Activated CD4-positive, alpha-beta T cell treated with anti-CD3 and anti-CD28 coated beads, Interleukin-2, amount 50 U/mL, for 4 hours (primary cell): ENCODE measurements at regions not wholly inside any gene's neighbourhood (a gene's known extent, or its start where the extent isn't known, plus 50 kb on each side); places are given as distances from the start of the nearest gene placed in this dataset.
"Not testable (repeated sequence)": the region's sequence is repeated elsewhere in the genome, so short reads cannot be mapped to it uniquely, and the experiment has no call there.

Source experiments
- DNase-seq, 2 experiments: peaks; one replicate each; pipeline ENCODE4 v3.0.0-alpha.2; 2020

- no peak for DNase-seq
These were observed 776.2 kb downstream of the RNF144A start for GRCh38 chr2:7693246-7694075.

GRCh38 chr2:7694076-7694985 is 777.1 kb downstream of the RNF144A start:
- DNase-seq: no peak

- not testable (repeated sequence) for DNase-seq
These were observed 779.3 kb downstream of the RNF144A start for GRCh38 chr2:7696556-7696955.

DNA sequence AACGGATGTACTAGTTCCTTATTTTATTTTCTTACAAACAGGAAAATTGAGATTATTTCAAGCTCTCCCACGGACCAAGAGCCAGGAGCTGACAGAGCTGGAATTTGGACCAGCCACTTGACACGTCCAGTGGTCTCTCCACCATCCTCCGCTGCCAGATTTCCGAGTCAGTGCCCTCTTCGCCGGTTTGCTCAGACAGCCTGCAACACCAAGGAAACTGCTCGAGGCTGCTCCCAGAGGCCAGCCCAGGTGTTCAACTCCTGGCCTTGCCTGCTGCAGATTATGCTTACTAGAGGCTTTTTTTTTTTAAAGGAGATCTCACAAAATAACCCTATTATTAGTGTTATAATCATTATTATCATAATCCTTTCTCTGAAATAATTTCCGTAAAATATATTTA is 779.8 kb downstream of the RNF144A start:
- no peak for DNase-seq

GRCh38 chr2:7701791-7702190 is 784.6 kb downstream of the RNF144A start:
- DNase-seq: no peak

DNA sequence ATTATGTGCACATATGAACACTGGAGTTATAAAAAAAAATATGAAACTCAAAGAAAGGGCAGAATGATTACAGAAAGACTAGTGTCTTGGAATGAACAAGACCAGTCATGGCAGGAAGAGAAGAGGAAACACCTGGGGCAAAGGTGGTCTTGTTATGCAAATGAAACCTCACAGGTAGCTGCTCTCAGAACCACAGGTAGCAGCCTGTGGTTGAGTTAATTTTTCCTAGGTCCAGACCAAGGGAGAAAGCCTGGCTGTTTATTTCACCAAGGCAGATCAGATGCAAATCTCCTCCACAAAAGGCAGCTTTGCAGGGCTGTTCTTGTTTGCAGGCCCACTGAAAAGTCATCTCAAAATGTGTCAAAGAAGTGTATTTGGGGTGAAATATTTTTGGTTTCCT is 785.8 kb downstream of the RNF144A start:
- no peak for DNase-seq

GRCh38 chr2:7703543-7704144 is 786.4 kb downstream of the RNF144A start:
- no peak for DNase-seq

- no peak for DNase-seq
These were observed 787.2 kb downstream of the RNF144A start for GRCh38 chr2:7704296-7704865.

- no peak for DNase-seq
These were observed 789.6 kb downstream of the RNF144A start for GRCh38 chr2:7706791-7707190.

DNA sequence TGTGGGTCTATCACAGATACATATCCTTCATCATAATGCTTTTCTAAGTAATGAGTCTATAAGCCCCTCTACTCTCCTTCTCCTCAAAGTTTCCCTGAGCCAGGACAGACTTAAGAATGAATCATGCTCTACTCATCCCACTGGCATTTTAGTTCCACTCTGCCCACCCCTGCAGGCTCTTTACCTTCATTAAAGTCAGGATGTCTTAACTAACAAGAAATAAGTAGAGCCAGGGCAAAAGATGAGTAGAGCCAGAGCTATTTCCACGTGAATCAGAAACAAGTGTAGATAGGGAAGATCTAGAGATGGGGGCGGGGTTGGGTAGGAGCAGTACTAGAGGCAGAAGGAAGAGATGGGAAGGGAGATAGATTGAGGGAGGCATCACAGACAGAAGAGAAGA is 790.5 kb downstream of the RNF144A start:
- DNase-seq: no peak

- no peak for DNase-seq
These were observed 792.7 kb downstream of the RNF144A start for GRCh38 chr2:7709907-7710306.

DNA sequence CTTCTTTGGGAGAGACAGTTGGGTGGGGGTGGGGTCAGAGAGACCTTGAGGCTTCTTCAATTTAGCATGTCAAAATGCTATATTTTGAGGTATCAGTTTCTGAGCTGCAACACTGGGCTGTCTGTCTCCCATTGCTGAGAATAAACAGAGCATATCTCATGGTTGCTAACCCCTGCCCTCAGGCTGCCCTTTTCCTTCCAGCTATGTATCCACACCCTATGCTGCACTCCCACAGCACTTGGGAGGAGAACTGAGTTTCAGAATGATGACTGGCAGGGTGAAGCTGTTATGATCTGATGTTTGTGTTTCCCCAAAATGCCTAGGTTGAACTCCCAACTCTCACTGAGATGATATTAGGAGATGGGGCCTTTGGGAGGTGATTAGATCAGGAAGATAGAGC is 794.0 kb downstream of the RNF144A start:
- DNase-seq: no peak

DNA sequence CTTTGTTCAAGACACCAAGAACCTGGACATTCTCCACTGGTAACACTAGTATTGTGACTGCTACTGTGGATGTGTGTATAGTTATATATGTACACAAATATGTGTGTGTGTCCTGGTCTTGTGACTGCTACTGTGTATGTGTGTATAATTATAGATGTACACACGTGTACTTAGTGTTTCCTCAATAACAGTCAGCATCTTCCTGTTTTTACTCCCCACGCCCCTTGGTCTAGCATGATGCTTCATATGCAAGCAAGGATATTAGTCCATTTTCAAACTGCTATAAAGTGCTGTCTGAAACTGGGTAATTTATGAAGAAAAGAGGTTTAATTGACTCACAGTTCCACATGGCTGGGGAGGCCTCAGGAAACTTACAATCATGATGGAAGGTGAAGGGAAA is 802.7 kb downstream of the RNF144A start:
- DNase-seq: no peak

- DNase-seq: no peak
These were observed 804.3 kb downstream of the RNF144A start for GRCh38 chr2:7721413-7721995.

- no peak for DNase-seq
These were observed 805.1 kb downstream of the RNF144A start for GRCh38 chr2:7722212-7722910.

GRCh38 chr2:7724336-7724735 is 807.1 kb downstream of the RNF144A start:
- DNase-seq: no peak

DNA sequence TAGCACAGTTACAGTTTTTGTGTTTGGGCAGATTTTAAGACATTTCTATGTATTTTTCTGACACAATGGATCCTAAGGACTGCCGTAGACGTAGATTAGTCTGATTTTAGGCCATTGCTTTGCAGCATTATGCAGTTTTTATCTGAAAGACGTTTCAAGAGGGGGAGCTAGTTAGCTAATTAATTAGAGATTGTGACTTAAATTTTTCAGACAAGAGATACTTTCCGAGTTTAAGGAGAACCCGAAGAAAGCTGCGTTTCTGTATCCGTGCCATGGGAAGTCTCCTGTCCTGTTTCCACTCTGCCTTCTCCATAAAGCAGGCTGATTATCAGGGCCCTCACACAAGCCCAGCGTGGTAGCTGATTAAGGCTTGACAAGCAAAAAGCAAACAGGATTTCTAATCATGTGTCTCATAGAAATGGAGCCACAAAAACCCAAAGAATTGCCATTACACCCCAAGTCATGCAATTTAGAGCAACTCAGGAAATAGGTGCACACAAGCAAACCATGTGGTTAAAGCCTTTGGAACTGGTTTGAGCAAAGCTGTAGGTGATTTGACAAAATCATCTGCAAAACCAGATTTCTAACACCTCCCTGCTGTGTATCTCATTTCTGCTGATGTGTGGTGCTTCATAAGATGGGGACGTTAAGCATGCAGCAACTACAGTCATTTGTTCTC is 808.1 kb downstream of the RNF144A start:
- no peak for DNase-seq

GRCh38 chr2:7725850-7726242 is 808.6 kb downstream of the RNF144A start:
- DNase-seq: no peak

GRCh38 chr2:7726989-7727388 is 809.8 kb downstream of the RNF144A start:
- DNase-seq: no peak

GRCh38 chr2:7728388-7728787 is 811.2 kb downstream of the RNF144A start:
- no peak for DNase-seq

- DNase-seq: peak in 1 of 2 experiments; percentile 9
These were observed 813.2 kb downstream of the RNF144A start for GRCh38 chr2:7730449-7730848.

GRCh38 chr2:7730990-7731389 is 813.8 kb downstream of the RNF144A start:
- no peak for DNase-seq
